Brain microvascular endothelial cell (primary cell): ENCODE measurements at regions not wholly inside any gene's neighbourhood (a gene's known extent, or its start where the extent isn't known, plus 50 kb on each side); places are given as distances from the start of the nearest gene placed in this dataset.

ENCODE experiments used
- DNase-seq: peaks from one replicate; pipeline ENCODE4 v3.0.0-alpha.2; 2020
- H3K27ac ChIP-seq: fragments of 250-450 bp; sonication (Bioruptor Pico); 2 replicates; pipeline ENCODE4 v1.5.1; 2020; ENCODE audit warnings: mild to moderate bottlenecking, moderate library complexity
- H3K27me3 ChIP-seq: fragments of 250-450 bp; sonication (Bioruptor Pico); replicated peaks from 2 replicates; pipeline ENCODE4 v1.5.1; 2020; ENCODE audit warnings: mild to moderate bottlenecking
- H3K36me3 ChIP-seq: fragments of 250-450 bp; sonication (Bioruptor Pico); replicated peaks from 2 replicates; pipeline ENCODE4 v1.5.1; 2020; ENCODE audit warnings: mild to moderate bottlenecking
- H3K4me3 ChIP-seq: 2 replicates; pipeline ENCODE4 v1.5.1; 2011; ENCODE audit warnings: low read depth, mild to moderate bottlenecking, control low read depth, low read length, moderate library complexity
- in situ Hi-C: cut with HindIII; loops from 2 replicates; pipeline ENCODE4 v1.10.0; 2017; ENCODE audit warnings: low sequenced_read_pairs, low pct_ligation_motif_present
- TF ChIP-seq, protein P1 (sequence below): IDR thresholded peaks from 2 replicates; pipeline ENCODE4 v1.5.1; 2011; ENCODE audit warnings: low read depth, mild to moderate bottlenecking, moderate library complexity, low read length, control low read depth, inconsistent platforms; ENCODE audit errors: missing control alignments

DNA sequence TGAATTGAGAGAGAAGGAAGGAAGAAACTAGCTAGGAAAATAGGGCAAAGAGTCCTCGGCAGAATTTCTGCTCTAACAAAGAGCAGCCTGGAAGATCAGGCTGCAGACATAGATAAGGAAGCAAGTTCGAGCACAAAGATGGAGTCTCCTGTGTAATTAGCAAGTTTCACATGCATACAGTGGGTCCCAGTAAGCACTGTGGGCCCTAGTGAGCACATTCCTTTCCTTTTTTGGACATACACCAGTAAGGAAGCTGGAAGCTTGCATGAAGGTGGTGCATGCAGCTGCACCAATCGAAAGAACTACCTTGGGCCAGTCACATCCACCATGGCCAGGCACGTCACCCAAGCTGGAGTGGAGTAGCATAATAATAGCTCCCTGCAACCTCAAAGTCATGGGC, 109.7 kb downstream of the NOL4 start:
- DNase-seq = peak; percentile 32
- TF ChIP-seq, protein P1, sequence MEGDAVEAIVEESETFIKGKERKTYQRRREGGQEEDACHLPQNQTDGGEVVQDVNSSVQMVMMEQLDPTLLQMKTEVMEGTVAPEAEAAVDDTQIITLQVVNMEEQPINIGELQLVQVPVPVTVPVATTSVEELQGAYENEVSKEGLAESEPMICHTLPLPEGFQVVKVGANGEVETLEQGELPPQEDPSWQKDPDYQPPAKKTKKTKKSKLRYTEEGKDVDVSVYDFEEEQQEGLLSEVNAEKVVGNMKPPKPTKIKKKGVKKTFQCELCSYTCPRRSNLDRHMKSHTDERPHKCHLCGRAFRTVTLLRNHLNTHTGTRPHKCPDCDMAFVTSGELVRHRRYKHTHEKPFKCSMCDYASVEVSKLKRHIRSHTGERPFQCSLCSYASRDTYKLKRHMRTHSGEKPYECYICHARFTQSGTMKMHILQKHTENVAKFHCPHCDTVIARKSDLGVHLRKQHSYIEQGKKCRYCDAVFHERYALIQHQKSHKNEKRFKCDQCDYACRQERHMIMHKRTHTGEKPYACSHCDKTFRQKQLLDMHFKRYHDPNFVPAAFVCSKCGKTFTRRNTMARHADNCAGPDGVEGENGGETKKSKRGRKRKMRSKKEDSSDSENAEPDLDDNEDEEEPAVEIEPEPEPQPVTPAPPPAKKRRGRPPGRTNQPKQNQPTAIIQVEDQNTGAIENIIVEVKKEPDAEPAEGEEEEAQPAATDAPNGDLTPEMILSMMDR = no peak
- H3K27ac ChIP-seq = no peak overlapping the region
- H3K36me3 ChIP-seq = no peaks in the 10 kb centered on the region
- H3K4me3 ChIP-seq = no peak overlapping the region
- in situ Hi-C loops = no loop called here
- H3K27me3 ChIP-seq = no peaks in the 10 kb centered on the region

DNA sequence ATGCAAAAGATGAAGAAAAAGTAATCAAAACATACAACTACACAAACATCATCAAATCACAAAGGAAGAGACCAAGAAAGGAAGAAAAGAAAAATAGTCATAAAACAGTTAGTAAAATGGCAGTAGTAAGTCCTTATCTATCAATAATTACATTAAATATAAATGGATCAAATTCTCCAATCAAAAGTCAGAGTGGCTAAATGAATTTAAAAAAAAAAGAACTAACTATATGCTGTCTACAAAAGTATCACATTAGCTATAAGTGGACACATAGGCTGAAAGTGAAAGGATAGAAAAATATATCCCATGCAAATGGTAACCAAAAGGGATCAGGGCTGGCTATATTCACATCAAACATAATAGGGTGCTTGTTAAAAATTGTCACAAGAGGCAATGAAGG, 116.5 kb downstream of the NOL4 start:
- TF ChIP-seq, protein P1 = no peak
- no peaks in the 10 kb centered on the region for H3K36me3 ChIP-seq
- no peaks in the 10 kb centered on the region for H3K27me3 ChIP-seq
- in situ Hi-C loops = no loop called here
- no peak overlapping the region for H3K4me3 ChIP-seq
- no peak overlapping the region for H3K27ac ChIP-seq
- no peak for DNase-seq

DNA sequence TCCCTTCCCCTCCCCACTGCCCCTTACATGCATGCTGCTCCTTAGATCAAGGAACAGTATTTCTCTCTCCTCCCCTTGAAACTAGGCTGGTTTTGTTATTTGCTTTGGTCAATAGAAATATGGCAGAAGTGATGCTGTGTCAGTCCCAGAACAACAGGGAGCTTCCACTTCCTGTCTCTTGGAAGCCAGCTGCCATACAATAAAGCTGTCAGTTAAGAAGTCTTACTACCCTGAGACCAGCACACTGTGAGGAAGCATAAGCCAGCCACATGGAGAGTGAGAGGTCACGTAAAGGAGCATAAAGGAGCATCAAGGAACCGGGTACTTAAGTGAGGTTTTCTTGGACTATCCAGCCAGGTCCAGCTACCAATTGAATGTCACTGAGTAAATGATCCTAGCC, 126.6 kb downstream of the NOL4 start:
- TF ChIP-seq, protein P1 = no peak
- H3K36me3 ChIP-seq = no peaks in the 10 kb centered on the region
- H3K4me3 ChIP-seq = no peak overlapping the region
- in situ Hi-C loops = no loop called here
- H3K27me3 ChIP-seq = no peaks in the 10 kb centered on the region
- DNase-seq = no peak
- H3K27ac ChIP-seq = no peak overlapping the region

DNA sequence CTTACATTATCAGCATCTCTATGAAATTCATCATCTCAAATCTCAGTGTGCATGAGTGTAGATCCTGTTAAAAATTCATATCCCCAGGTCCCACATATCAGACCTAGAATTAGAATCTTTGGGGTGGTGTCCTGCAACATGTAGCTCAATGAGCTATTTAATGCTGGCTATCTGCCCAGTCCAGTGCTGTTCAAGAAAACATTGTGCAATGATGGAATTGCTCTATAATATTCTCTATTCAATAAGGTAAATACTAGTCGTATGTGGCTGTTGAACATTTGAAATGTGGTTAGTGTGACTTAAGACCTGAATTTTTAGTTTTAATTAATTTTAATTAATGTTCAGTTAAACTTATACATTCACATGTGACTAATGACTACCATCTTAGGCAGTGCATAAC, 127.4 kb downstream of the NOL4 start:
- DNase-seq = peak; percentile 18
- in situ Hi-C loops = no loop called here
- TF ChIP-seq, protein P1 = no peak
- no peak overlapping the region for H3K4me3 ChIP-seq
- H3K27me3 ChIP-seq = no peaks in the 10 kb centered on the region
- H3K36me3 ChIP-seq = no peaks in the 10 kb centered on the region
- H3K27ac ChIP-seq = no peak overlapping the region

DNA sequence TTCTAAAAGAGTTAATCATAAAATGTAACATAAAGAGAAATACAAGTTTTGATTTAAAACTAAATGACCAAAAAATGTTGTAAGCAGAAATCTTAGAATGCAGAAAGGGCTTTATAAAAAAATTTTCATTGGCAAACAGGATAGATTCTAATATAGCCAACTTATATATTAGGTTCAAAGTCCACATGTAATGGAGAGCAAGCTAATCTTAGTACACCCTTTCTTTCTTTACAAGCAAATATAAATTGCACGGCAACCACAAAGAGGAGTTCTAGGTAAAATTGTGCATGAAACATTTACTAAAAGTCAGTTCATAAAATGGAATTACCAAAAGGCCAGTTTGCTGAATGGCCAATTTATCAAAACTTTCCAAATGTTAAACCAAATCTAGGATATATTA, 130.6 kb downstream of the NOL4 start:
- Histone ChIP-seq H3K4me3 (no peak overlapping the region), H3K36me3 (no peaks in the 10 kb centered on the region), H3K27ac (no peak overlapping the region), H3K27me3 (no peaks in the 10 kb centered on the region)
- TF ChIP-seq, protein P1 = no peak
- in situ Hi-C loops = no loop called here
- no peak for DNase-seq

DNA sequence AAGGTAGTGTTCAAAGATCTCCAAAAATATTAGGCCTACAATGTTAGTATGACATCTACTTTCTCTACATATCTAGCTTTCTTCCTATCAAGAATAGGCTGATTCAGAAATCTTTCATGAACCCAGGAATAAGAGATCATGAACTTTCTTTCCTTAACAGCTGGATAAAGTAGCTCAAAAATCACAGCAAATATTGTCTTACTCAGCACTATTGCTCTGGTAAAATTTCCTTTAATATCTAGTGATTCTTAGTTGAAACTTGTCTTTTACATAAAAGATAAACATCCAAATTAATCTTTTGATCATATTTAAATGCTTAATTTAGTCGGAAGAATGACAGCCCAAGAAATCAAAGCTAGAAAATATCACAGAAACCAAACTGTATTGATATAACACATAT, 131.9 kb downstream of the NOL4 start:
- TF ChIP-seq, protein P1 = no peak
- in situ Hi-C loops = no loop called here
- no peaks in the 10 kb centered on the region for H3K36me3 ChIP-seq
- H3K4me3 ChIP-seq = no peak overlapping the region
- H3K27ac ChIP-seq = no peak overlapping the region
- DNase-seq = no peak
- H3K27me3 ChIP-seq = no peaks in the 10 kb centered on the region
